SK-N-SH (cell line): ENCODE measurements at regions not wholly inside any gene's neighbourhood (a gene's known extent, or its start where the extent isn't known, plus 50 kb on each side); places are given as distances from the start of the nearest gene placed in this dataset.

Source experiments
- CTCF ChIA-PET: fragments of 300-600, 350-600 bp; formaldehyde crosslinking; extraction: SDS; loops from one replicate; lab custom pipeline; 2021; lab: Yijun Ruan, JAX
- POLR2A ChIA-PET: fragments of 350-600 bp; sonication (Branson Sonifier 250); formaldehyde crosslinking; extraction: SDS; loops from one replicate; lab custom pipeline; 2020; ENCODE audit warnings: antibody characterized with exemption, inconsistent platforms; lab: Yijun Ruan, JAX
- DNase-seq: peaks from one replicate; pipeline ENCODE4 v3.0.0; 2012
- H2AFZ ChIP-seq: fragments of 200-600 bp; sonication (generic); 2 replicates; pipeline ENCODE4 v1.8.1; 2016; ENCODE audit warnings: antibody characterized with exemption, mild to moderate bottlenecking, low read depth
- H3F3A ChIP-seq: fragments of 200-600 bp; sonication (generic); replicated peaks from 2 replicates; pipeline ENCODE3; 2016; ENCODE audit warnings: antibody characterized with exemption, mild to moderate bottlenecking; ENCODE audit not compliant: insufficient read depth
- H3K27ac ChIP-seq, 2 experiments: fragments of 200-500 bp in 1 of 2; fragments of 200-600 bp in 1 of 2; sonication (Bioruptor generic) in 1 of 2; sonication (generic), shearing (Covaris generic) in 1 of 2; 2 replicates each; pipeline versions ENCODE4 v1.5.1 to v1.6.1; 2014 to 2016; ENCODE audit warnings: low read depth in 2 of 2, inconsistent platforms in 1 of 2, low read length in 1 of 2, mild to moderate bottlenecking in 1 of 2, mixed read lengths in 1 of 2
- H3K27me3 ChIP-seq: fragments of 200-600 bp; sonication (generic), shearing (Covaris generic); 2 replicates; pipeline ENCODE4 v1.6.1; 2016; ENCODE audit warnings: mixed run types; ENCODE audit not compliant: insufficient read depth
- H3K36me3 ChIP-seq, 2 experiments: fragments of 200-500 bp in 1 of 2; fragments of 200-600 bp in 1 of 2; sonication (Bioruptor generic) in 1 of 2; sonication (generic) in 1 of 2; replicated peaks in 1 of 2; 2 replicates each; pipeline versions ENCODE3 to v1.5.1; 2014 to 2016; ENCODE audit warnings: low read length in 1 of 2, mild to moderate bottlenecking in 1 of 2; ENCODE audit not compliant: insufficient read depth in 2 of 2, control insufficient read depth in 1 of 2
- H3K4me1 ChIP-seq, 2 experiments: fragments of 200-500 bp in 1 of 2; fragments of 200-600 bp in 1 of 2; sonication (Bioruptor generic) in 1 of 2; sonication (generic), shearing (Covaris generic) in 1 of 2; 2 replicates each; pipeline versions ENCODE4 v1.5.1 to v1.6.1; 2014 to 2016; ENCODE audit warnings: low read depth in 1 of 2, low read length in 1 of 2, mixed run types in 1 of 2; ENCODE audit not compliant: insufficient read depth in 2 of 2, control insufficient read depth in 1 of 2
- H3K4me2 ChIP-seq: fragments of 200-600 bp; sonication (generic), shearing (Covaris generic); 2 replicates; pipeline ENCODE4 v1.6.1; 2017; ENCODE audit warnings: mixed run types
- H3K4me3 ChIP-seq, 2 experiments: fragments of 200-500 bp in 1 of 2; fragments of 200-600 bp in 1 of 2; sonication (Bioruptor generic) in 1 of 2; sonication (generic), shearing (Covaris generic) in 1 of 2; 2 replicates each; pipeline versions ENCODE4 v1.5.1 to v1.8.1; 2014 to 2016; ENCODE audit warnings: low read depth in 2 of 2, inconsistent platforms in 1 of 2, low read length in 1 of 2, mild to moderate bottlenecking in 1 of 2, mixed read lengths in 1 of 2, moderate library complexity in 1 of 2
- H3K79me2 ChIP-seq: fragments of 200-600 bp; sonication (generic); 2 replicates; pipeline ENCODE4 v1.8.1; 2017; ENCODE audit warnings: mild to moderate bottlenecking; ENCODE audit not compliant: insufficient read depth
- H3K9ac ChIP-seq: fragments of 200-600 bp; sonication (generic); 2 replicates; pipeline ENCODE4 v1.6.1; 2017; ENCODE audit warnings: mixed run types
- H3K9me2 ChIP-seq: fragments of 200-600 bp; sonication (generic); 2 replicates; pipeline ENCODE4 v1.6.1; 2017; ENCODE audit warnings: mixed run types
- H3K9me3 ChIP-seq: fragments of 200-600 bp; sonication (generic); 2 replicates; pipeline ENCODE4 v1.6.1; 2017; ENCODE audit warnings: mixed run types, mild to moderate bottlenecking, moderate library complexity
- H4K20me1 ChIP-seq: fragments of 200-600 bp; sonication (generic); 2 replicates; pipeline ENCODE4 v1.6.1; 2017; ENCODE audit warnings: mild to moderate bottlenecking, mixed run types; ENCODE audit not compliant: insufficient read depth
- CHD2 ChIP-seq: fragments of 150-350 bp; IDR thresholded peaks from 2 replicates; pipeline ENCODE4 v1.6.1; 2018; ENCODE audit warnings: low read length; ENCODE audit not compliant: partially characterized antibody
- EZH2phosphoT487 ChIP-seq: fragments of 200-600 bp; sonication (generic); IDR thresholded peaks from 2 replicates; pipeline ENCODE4 v1.6.1; 2017; ENCODE audit warnings: low read depth, mixed run types, mild to moderate bottlenecking, antibody characterized with exemption, moderate library complexity, borderline replicate concordance
- FOXM1 ChIP-seq: IDR thresholded peaks from 2 replicates; pipeline ENCODE4 v1.4.0; 2012; ENCODE audit warnings: low read depth, mild to moderate bottlenecking
- GATA2 ChIP-seq: sonication (generic); formaldehyde crosslinking; IDR thresholded peaks from 2 replicates; pipeline ENCODE4 v1.5.0; 2020; ENCODE audit warnings: mild to moderate bottlenecking, missing genetic modification reagents
- JUND ChIP-seq: IDR thresholded peaks from 2 replicates; pipeline ENCODE4 v1.4.0; 2012
- NFIC ChIP-seq: IDR thresholded peaks from 2 replicates; pipeline ENCODE4 v1.4.0; 2012; ENCODE audit warnings: borderline replicate concordance
- NRF1 ChIP-seq: IDR thresholded peaks from 2 replicates; pipeline ENCODE4 v1.6.1; 2012; ENCODE audit warnings: low read depth, mild to moderate bottlenecking, low read length
- PBX3 ChIP-seq: IDR thresholded peaks from 2 replicates; pipeline ENCODE4; 2012
- RCOR1 ChIP-seq: fragments of 150-350 bp; IDR thresholded peaks from 2 replicates; pipeline ENCODE4 v1.6.1; 2017; ENCODE audit warnings: antibody characterized with exemption, low read length
- RFX5 ChIP-seq: IDR thresholded peaks from 2 replicates; pipeline ENCODE4 v1.6.1; 2012; ENCODE audit warnings: mild to moderate bottlenecking, improper control_type of control experiment, low read length
- SIN3A ChIP-seq: IDR thresholded peaks from 2 replicates; pipeline ENCODE4 v1.6.1; 2012; ENCODE audit warnings: low read depth, mild to moderate bottlenecking, low read length, moderate library complexity, borderline replicate concordance
- SMC3 ChIP-seq: IDR thresholded peaks from 2 replicates; pipeline ENCODE4 v1.6.1; 2012; ENCODE audit warnings: low read depth, low read length, improper control_type of control experiment
- TCF12 ChIP-seq: IDR thresholded peaks from 2 replicates; pipeline ENCODE4 v1.4.0; 2012
- TEAD4 ChIP-seq: IDR thresholded peaks from 2 replicates; pipeline ENCODE4 v1.4.0; 2012; ENCODE audit warnings: mild to moderate bottlenecking, borderline replicate concordance; ENCODE audit not compliant: insufficient read depth
- USF1 ChIP-seq: IDR thresholded peaks from 2 replicates; pipeline ENCODE4 v1.4.0; 2012; ENCODE audit warnings: low read depth, borderline replicate concordance
- YY1 ChIP-seq: IDR thresholded peaks from 2 replicates; pipeline ENCODE4 v1.4.0; 2012; ENCODE audit warnings: low read depth, mild to moderate bottlenecking
- ZBTB33 ChIP-seq: IDR thresholded peaks from 2 replicates; pipeline ENCODE4 v1.4.0; 2012; ENCODE audit warnings: low read depth, borderline replicate concordance
- WGBS: methylation state at CpG from one replicate; pipeline ENCODE4 v1.1.6; 2017; ENCODE audit warnings: low lambda C conversion rate; 5-methylcytosine and 5-hydroxymethylcytosine counted together

- no peaks in the 10 kb centered on the region for H4K20me1 ChIP-seq
- H3K27ac ChIP-seq = no peak overlapping the region
- ChIA-PET CTCF (interaction anchor here (1.2 kb wide), 1 partner anchor 19 kb away, joined by 3 read pairs; no protein-coding TSS in a partner anchor), POLR2A (no interaction called here)
- H3K9me3 ChIP-seq = no peaks in the 10 kb centered on the region
- WGBS = 64% methylated on average over 5 of the region's 5 CpGs
- H3K4me1 ChIP-seq = no peaks in the 10 kb centered on the region; a peak in 1 of 4 replicates
- no peaks in the 10 kb centered on the region for H3K79me2 ChIP-seq
- TF ChIP-seq CHD2 (no peak), EZH2phosphoT487 (no peak), YY1 (no peak), SMC3 (no peak), JUND (no peak), USF1 (no peak), RFX5 (no peak), NFIC (no peak), NRF1 (no peak), PBX3 (no peak)
- TF ChIP-seq, all 33 proteins: peak for 0
- H3F3A ChIP-seq = no peaks in the 10 kb centered on the region
- no peak for DNase-seq
- no peak overlapping the region for H3K4me3 ChIP-seq
- H3K4me2 ChIP-seq = no peak overlapping the region
- no peak overlapping the region for H3K9ac ChIP-seq
- H2AFZ ChIP-seq = no peak overlapping the region
- no peaks in the 10 kb centered on the region for H3K9me2 ChIP-seq
- H3K27me3 ChIP-seq = no peaks in the 10 kb centered on the region
- H3K36me3 ChIP-seq = no peaks in the 10 kb centered on the region
Measured at GRCh38 chr13:91097269-91097668, 250.2 kb upstream of the MIR17HG start.

- ChIA-PET POLR2A (no interaction called here), CTCF (no interaction called here)
- Histone ChIP-seq H3K36me3 (no peaks in the 10 kb centered on the region), H3K9me2 (no peaks in the 10 kb centered on the region), H3K4me1 (no peaks in the 10 kb centered on the region; a peak in 1 of 4 replicates), H3K4me2 (no peak overlapping the region), H3K4me3 (no peak overlapping the region), H3K79me2 (no peaks in the 10 kb centered on the region), H4K20me1 (no peaks in the 10 kb centered on the region), H3K9ac (no peak overlapping the region), H3K27me3 (no peaks in the 10 kb centered on the region), H3K27ac (no peak overlapping the region), H3F3A (no peaks in the 10 kb centered on the region), H2AFZ (no peak overlapping the region), H3K9me3 (no peaks in the 10 kb centered on the region)
- WGBS = 78% methylated on average over 1 of the region's 1 CpG
- no peak for DNase-seq
- TF ChIP-seq ZBTB33 (no peak), TCF12 (no peak), TEAD4 (no peak), PBX3 (no peak), SIN3A (no peak), RCOR1 (no peak), USF1 (no peak), FOXM1 (no peak), RFX5 (no peak), EZH2phosphoT487 (no peak), GATA2 (no peak)
Measured at GRCh38 chr13:91099877-91100276, 247.6 kb upstream of the MIR17HG start.
